DOHH2 (cell line): ENCODE measurements at regions not wholly inside any gene's neighbourhood (a gene's known extent, or its start where the extent isn't known, plus 50 kb on each side); places are given as distances from the start of the nearest gene placed in this dataset.

Experiments
- H3F3A ChIP-seq: fragments of 200-600 bp; sonication (generic), shearing (Covaris generic); 2 replicates; pipeline ENCODE4 v1.6.0; 2016; ENCODE audit warnings: antibody characterized with exemption, mild to moderate bottlenecking; ENCODE audit not compliant: control insufficient read depth, insufficient read depth
- H3K27ac ChIP-seq: fragments of 200-600 bp; sonication (generic); 2 replicates; pipeline ENCODE4 v1.5.1; 2014; ENCODE audit warnings: low read depth, mild to moderate bottlenecking, low read length, moderate library complexity
- H3K27me3 ChIP-seq: fragments of 200-600 bp; sonication (generic); 2 replicates; pipeline ENCODE4 v1.6.1; 2014; ENCODE audit warnings: mild to moderate bottlenecking, low read length, mixed read lengths; ENCODE audit not compliant: control insufficient read depth
- H3K36me3 ChIP-seq: fragments of 200-600 bp; sonication (generic); 2 replicates; pipeline ENCODE4 v1.6.1; 2014; ENCODE audit warnings: mild to moderate bottlenecking, low read length, moderate library complexity, mixed read lengths; ENCODE audit not compliant: control insufficient read depth
- H3K4me1 ChIP-seq: fragments of 200-600 bp; sonication (generic); 2 replicates; pipeline ENCODE4 v1.6.1; 2014; ENCODE audit warnings: mild to moderate bottlenecking, low read length, mixed read lengths; ENCODE audit not compliant: control insufficient read depth
- H3K4me2 ChIP-seq: fragments of 200-600 bp; sonication (generic); 2 replicates; pipeline ENCODE4 v1.6.0; 2014; ENCODE audit warnings: mild to moderate bottlenecking, low read length, moderate library complexity
- H3K4me3 ChIP-seq: fragments of 200-600 bp; sonication (generic); 2 replicates; pipeline ENCODE4 v1.5.1; 2014; ENCODE audit warnings: mild to moderate bottlenecking, low read length, mixed read lengths
- H3K79me2 ChIP-seq: fragments of 200-600 bp; sonication (generic); 2 replicates; pipeline ENCODE4 v1.6.1; 2014; ENCODE audit warnings: mild to moderate bottlenecking, low read length, mixed read lengths; ENCODE audit not compliant: control insufficient read depth
- H3K9me2 ChIP-seq: fragments of 200-600 bp; sonication (generic); replicated peaks from 2 replicates; pipeline ENCODE4 v1.6.1; 2014; ENCODE audit warnings: mild to moderate bottlenecking, low read length, mixed read lengths; ENCODE audit not compliant: control insufficient read depth
- H3K9me3 ChIP-seq: fragments of 200-600 bp; sonication (generic); 2 replicates; pipeline ENCODE4 v1.6.1; 2014; ENCODE audit warnings: antibody characterized with exemption, low read length, mixed read lengths; ENCODE audit not compliant: control insufficient read depth, insufficient read depth
- H4K20me1 ChIP-seq: fragments of 200-600 bp; sonication (generic); 2 replicates; pipeline ENCODE4 v1.6.0; 2014; ENCODE audit warnings: low read depth, mild to moderate bottlenecking, antibody characterized with exemption, low read length, moderate library complexity; ENCODE audit not compliant: control insufficient read depth, insufficient read depth
- EZH2phosphoT487 ChIP-seq: fragments of 200-600 bp; sonication (generic); IDR thresholded peaks from 2 replicates; pipeline ENCODE4 v1.6.1; 2017; ENCODE audit warnings: borderline replicate concordance, mild to moderate bottlenecking, antibody characterized with exemption, low read length, moderate library complexity, mixed read lengths
- TF ChIP-seq, protein P1 (sequence below): fragments of 200-600 bp; sonication (generic); IDR thresholded peaks from one replicate; pipeline ENCODE4 v1.5.1; 2014; ENCODE audit warnings: antibody characterized with exemption, mild to moderate bottlenecking, low read depth, low read length; ENCODE audit not compliant: poor library complexity, severe bottlenecking

DNA sequence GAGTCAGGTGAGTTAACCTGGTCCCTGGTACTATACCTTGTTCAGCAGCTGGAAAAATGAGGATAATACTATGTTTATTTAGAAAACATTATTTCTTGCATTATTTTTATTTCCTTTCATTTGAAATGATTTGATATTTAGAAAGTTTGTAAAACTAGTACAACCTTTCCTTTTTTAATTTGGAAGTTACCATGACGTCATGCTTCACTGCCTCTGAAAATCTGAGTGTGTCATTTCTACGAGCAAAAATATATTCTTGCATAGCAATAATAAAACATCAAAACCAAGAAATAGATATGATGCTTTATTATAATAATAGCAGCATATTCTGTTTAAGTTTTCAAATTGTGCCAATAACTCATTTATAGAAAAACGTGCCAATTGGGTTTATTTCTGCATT, 1445.0 kb upstream of the RAG2 start:
- Histone ChIP-seq H3K4me3 (no peak overlapping the region), H3K9me3 (no peaks in the 10 kb centered on the region), H3K27me3 (no peaks in the 10 kb centered on the region), H3K4me1 (no peaks in the 10 kb centered on the region), H4K20me1 (no peaks in the 10 kb centered on the region), H3K79me2 (no peaks in the 10 kb centered on the region), H3K36me3 (no peaks in the 10 kb centered on the region), H3K4me2 (no peak overlapping the region), H3K9me2 (no peaks in the 10 kb centered on the region), H3K27ac (no peak overlapping the region), H3F3A (no peaks in the 10 kb centered on the region)
- TF ChIP-seq, protein P1, sequence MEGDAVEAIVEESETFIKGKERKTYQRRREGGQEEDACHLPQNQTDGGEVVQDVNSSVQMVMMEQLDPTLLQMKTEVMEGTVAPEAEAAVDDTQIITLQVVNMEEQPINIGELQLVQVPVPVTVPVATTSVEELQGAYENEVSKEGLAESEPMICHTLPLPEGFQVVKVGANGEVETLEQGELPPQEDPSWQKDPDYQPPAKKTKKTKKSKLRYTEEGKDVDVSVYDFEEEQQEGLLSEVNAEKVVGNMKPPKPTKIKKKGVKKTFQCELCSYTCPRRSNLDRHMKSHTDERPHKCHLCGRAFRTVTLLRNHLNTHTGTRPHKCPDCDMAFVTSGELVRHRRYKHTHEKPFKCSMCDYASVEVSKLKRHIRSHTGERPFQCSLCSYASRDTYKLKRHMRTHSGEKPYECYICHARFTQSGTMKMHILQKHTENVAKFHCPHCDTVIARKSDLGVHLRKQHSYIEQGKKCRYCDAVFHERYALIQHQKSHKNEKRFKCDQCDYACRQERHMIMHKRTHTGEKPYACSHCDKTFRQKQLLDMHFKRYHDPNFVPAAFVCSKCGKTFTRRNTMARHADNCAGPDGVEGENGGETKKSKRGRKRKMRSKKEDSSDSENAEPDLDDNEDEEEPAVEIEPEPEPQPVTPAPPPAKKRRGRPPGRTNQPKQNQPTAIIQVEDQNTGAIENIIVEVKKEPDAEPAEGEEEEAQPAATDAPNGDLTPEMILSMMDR = no peak
- no peak for TF ChIP-seq EZH2phosphoT487

DNA sequence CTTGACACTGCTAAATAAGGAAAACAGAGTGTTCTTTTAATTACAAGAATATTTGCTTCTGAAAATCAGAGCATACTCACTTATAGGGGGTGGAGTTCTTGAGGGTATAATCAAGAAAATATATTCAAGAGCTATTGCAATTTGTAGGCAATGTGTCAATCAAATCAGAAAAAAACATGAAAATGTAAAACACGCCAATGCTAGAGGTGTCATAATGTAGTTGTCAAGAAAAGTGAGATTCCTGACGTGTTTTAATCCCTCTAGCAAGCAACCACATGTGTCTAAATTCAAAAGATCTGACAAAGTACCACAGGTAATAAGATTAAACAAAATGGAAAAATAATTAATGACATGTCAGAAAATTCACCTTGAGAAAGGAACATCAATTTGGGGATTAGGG, 1440.7 kb upstream of the RAG2 start:
- Histone ChIP-seq H4K20me1 (no peaks in the 10 kb centered on the region), H3K79me2 (no peaks in the 10 kb centered on the region), H3F3A (no peaks in the 10 kb centered on the region), H3K36me3 (no peaks in the 10 kb centered on the region), H3K9me2 (no peaks in the 10 kb centered on the region), H3K27ac (no peak overlapping the region), H3K4me1 (no peaks in the 10 kb centered on the region), H3K4me3 (no peak overlapping the region), H3K27me3 (no peaks in the 10 kb centered on the region), H3K9me3 (no peaks in the 10 kb centered on the region), H3K4me2 (no peak overlapping the region)
- TF ChIP-seq, protein P1 = no peak
- no peak for TF ChIP-seq EZH2phosphoT487

DNA sequence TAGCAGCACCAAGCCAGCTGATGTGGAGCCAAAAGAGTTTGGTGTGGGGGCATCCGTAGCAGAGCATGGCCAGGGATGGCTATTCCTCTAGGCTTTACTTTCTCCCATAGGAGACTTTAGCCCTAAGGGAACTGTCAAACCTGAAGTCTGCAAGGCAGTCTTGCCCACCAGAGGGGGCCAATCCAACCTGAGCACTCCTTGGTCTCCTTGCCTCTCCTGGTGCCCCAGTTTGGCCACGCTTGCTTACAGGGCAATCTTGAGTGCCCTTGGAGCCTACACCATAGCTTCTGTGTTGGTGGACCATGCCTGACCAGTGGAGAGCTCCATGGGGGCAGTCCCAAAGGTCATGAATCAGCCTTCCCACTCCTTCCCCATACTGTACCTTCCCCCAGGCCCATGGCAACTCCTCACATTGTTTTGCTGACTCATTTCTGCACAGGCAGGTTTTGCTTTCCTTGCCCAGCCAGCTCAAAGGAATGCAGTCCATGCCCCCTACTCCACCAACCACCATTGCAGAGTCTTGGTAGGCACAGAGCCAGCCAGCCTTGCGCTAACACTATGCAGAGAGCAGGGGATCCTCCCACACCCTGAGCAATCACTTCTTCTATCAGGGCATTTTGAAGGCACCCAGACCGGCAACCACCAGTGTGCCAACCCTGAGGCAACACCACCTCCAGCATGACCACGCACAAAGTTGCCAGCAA, 1421.2 kb upstream of the RAG2 start:
- H3K36me3 ChIP-seq = no peaks in the 10 kb centered on the region
- H3K27ac ChIP-seq = no peak overlapping the region
- H3K27me3 ChIP-seq = no peaks in the 10 kb centered on the region
- TF ChIP-seq EZH2phosphoT487 = no peak
- TF ChIP-seq, protein P1 = no peak
- no peaks in the 10 kb centered on the region for H3K79me2 ChIP-seq
- H3K4me3 ChIP-seq = no peak overlapping the region
- H4K20me1 ChIP-seq = no peaks in the 10 kb centered on the region
- no peaks in the 10 kb centered on the region for H3K4me1 ChIP-seq
- H3F3A ChIP-seq = no peaks in the 10 kb centered on the region
- peaks cover 8% of the 10 kb centered on the region; the same call in 1 of the 2 replicates for H3K9me3 ChIP-seq
- no peak overlapping the region for H3K4me2 ChIP-seq
- no peaks in the 10 kb centered on the region for H3K9me2 ChIP-seq

DNA sequence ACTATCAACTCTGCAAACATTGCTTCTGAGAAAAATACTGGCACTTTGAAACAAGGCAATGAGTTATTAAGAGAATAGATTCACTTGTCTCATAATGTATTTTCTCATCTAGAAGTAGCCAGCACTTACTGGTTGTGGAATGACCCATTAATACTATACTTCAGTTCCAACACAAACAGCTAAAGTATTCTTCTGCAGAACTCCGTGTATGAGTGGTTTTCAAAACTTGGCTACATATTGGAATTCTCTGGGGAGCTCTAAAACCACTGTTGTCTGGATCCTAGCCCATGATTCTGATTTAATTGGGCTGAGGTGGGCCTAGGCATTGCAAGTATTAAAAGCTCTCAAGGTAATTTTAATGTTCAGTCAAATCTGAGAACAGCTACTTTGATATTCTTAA, 1416.4 kb upstream of the RAG2 start:
- no peaks in the 10 kb centered on the region for H3K79me2 ChIP-seq
- H3K27me3 ChIP-seq = no peaks in the 10 kb centered on the region
- H3F3A ChIP-seq = no peaks in the 10 kb centered on the region
- H3K9me2 ChIP-seq = no peaks in the 10 kb centered on the region
- H3K27ac ChIP-seq = no peak overlapping the region
- no peaks in the 10 kb centered on the region for H3K36me3 ChIP-seq
- peaks cover 3% of the 10 kb centered on the region; the same call in 1 of the 2 replicates for H3K9me3 ChIP-seq
- no peaks in the 10 kb centered on the region for H4K20me1 ChIP-seq
- no peak for TF ChIP-seq EZH2phosphoT487
- TF ChIP-seq, protein P1 = no peak
- H3K4me2 ChIP-seq = no peak overlapping the region
- no peak overlapping the region for H3K4me3 ChIP-seq
- H3K4me1 ChIP-seq = no peaks in the 10 kb centered on the region
